B cell (primary cell): ENCODE measurements at regions not wholly inside any gene's neighbourhood (a gene's known extent, or its start where the extent isn't known, plus 50 kb on each side); places are given as distances from the start of the nearest gene placed in this dataset.

ENCODE experiments used
- EZH2 ChIP-seq: IDR thresholded peaks from 2 replicates; pipeline ENCODE4 v1.6.1; 2012; ENCODE audit warnings: borderline replicate concordance, low read depth, mild to moderate bottlenecking, moderate library complexity, low read length; ENCODE audit not compliant: insufficient read depth, poor library complexity, severe bottlenecking
- TF ChIP-seq, protein P1 (sequence below): fragments of 200-600 bp; IDR thresholded peaks from one replicate; pipeline ENCODE4 v1.8.0; 2022; ENCODE audit warnings: antibody characterized with exemption, mild to moderate bottlenecking

DNA sequence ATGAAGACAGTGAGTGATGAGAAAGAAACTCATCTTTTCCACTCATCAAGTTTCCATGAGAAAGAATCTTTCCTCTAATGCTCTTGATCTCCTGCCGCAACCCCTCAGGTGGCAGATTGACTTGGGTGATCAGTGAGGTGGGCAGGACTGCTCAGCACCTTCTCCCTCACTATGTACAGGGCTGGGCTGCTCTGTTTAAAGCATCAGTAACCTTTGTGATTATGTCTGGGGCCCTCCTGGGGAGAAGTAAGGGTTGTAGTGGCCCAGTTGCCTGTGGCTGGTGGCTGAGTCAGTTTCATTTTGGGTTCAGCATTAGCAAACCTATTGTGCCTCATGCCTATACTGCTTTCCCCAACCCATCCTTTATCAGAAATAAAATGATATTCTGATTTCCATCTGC lies 366.0 kb downstream of the TTLL7 start:
- TF ChIP-seq, protein P1, sequence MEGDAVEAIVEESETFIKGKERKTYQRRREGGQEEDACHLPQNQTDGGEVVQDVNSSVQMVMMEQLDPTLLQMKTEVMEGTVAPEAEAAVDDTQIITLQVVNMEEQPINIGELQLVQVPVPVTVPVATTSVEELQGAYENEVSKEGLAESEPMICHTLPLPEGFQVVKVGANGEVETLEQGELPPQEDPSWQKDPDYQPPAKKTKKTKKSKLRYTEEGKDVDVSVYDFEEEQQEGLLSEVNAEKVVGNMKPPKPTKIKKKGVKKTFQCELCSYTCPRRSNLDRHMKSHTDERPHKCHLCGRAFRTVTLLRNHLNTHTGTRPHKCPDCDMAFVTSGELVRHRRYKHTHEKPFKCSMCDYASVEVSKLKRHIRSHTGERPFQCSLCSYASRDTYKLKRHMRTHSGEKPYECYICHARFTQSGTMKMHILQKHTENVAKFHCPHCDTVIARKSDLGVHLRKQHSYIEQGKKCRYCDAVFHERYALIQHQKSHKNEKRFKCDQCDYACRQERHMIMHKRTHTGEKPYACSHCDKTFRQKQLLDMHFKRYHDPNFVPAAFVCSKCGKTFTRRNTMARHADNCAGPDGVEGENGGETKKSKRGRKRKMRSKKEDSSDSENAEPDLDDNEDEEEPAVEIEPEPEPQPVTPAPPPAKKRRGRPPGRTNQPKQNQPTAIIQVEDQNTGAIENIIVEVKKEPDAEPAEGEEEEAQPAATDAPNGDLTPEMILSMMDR = no peak
- no peak for TF ChIP-seq EZH2
